GM21515 (cell line): ENCODE measurements at regions not wholly inside any gene's neighbourhood (a gene's known extent, or its start where the extent isn't known, plus 50 kb on each side); places are given as distances from the start of the nearest gene placed in this dataset.

Experiments
- ATAC-seq: cut with Tn5 transposase; IDR thresholded peaks from one replicate; pipeline ENCODE4 v1.9.1; 2021; ENCODE audit not compliant: unreplicated experiment

- no peak for ATAC-seq
Measured at GRCh38 chr4:152236519-152237056, 299.3 kb downstream of the FBXW7 start.

DNA sequence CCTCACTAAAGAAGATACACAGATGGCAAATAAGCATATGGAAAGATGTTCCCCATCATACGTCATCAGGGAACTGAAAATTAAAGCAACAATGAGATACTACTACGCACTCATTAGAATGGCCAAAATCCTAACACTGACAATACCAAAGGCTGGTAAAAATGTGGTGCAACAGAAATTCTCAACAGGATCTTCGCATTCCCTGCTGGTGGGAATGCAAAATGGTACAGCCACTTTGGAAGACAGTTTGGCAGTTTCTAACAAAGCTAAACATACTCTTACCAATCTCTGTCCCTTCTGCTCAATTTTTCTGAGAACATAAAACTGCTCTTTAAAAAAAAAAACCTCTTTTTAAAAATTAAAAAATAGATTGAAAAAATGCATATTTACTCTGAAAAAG lies 300.2 kb downstream of the FBXW7 start:
- no peak for ATAC-seq

DNA sequence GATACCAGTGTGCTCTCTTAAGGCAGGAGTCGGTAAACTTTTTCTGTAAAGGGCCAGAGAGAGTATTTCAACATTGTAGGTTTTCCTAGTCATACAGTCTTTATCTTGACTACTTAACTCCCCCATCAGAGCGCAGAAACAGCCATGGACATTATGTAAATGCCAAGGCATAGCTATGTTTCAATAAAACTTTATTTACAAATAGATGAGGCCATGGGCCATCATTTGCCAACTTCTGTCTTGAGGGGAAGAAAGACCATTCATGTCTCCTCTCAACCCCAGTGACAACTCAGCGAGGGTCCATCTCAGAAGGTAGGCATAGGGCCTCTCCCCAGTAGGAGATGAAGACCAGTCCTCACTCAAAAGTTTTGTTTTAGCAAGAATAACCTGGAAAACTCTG lies 301.3 kb downstream of the FBXW7 start:
- ATAC-seq: no peak

- ATAC-seq: no peak
Measured at GRCh38 chr4:152232271-152232670, 303.6 kb downstream of the FBXW7 start.

DNA sequence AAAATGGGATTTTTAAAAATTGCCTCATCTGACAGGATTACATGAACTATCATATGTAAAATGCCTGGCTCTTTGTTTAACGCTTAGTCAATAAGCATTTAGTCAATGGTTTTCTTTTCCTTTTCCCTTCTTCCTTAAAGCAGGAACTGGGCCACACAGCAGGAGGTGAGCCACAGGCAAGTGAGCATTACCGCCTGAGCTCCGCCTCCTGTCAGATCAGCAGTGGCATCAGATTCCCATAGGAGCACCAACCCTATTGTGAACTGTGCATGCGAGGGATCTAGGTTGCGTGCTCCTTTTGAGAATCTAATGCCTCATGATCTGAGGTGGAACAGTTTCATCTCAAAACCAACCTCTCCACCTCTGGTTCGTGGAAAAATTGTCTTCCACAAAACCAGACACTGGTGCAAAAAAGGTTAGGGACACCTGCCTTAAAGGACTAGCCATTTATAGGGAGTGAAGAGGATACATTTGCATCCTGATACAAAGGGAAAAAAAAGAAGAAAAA lies 306.1 kb downstream of the FBXW7 start:
- ATAC-seq: no peak

DNA sequence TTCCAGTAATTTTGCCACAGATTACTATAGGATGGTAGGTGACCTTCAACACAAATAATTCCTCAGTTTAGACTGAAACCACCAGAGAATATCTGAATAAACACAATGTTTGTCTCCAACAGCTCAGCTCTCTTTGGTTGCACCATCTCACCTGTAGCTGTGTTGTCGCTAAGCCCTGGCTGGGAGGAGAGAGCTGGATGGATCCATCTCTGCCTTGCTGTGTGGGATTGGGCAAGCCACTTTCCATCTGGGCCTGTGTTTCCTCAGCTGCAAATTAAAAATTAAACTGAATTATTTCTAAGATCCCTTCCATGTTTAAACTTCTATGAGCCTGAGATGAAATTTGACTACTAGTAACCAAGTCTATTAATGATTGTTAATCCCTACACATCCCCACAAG lies 310.2 kb downstream of the FBXW7 start:
- ATAC-seq: no peak

GRCh38 chr4:152224721-152225420 lies 311.0 kb downstream of the FBXW7 start:
- ATAC-seq: no peak

DNA sequence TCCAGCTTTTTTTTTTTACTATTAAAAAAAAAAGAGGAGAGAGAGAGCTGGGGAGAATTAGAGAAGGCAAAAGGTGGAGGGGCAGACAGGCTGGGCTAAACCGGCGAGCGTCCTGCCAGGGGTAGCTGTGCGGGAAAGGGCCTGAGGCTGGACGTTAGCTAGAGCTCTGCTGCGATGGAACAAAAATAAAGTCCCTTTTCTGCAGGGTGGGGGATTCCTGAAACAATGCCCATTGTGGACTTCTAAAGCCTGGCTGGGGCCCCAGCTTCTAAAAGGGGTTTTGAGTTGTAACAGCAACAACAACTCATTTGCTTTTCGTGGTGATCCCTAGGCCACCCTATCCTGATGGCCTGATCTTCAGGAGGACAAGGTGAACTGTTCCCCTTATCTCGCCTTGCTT lies 311.7 kb downstream of the FBXW7 start:
- ATAC-seq: no peak

GRCh38 chr4:152223600-152223999 lies 312.3 kb downstream of the FBXW7 start:
- ATAC-seq: no peak

GRCh38 chr4:152221816-152222516 lies 313.9 kb downstream of the FBXW7 start:
- ATAC-seq: no peak

- no peak for ATAC-seq
Measured at GRCh38 chr4:152220201-152220666, 315.7 kb downstream of the FBXW7 start.

- no peak for ATAC-seq
Measured at GRCh38 chr4:152218576-152218975, 317.3 kb downstream of the FBXW7 start.

DNA sequence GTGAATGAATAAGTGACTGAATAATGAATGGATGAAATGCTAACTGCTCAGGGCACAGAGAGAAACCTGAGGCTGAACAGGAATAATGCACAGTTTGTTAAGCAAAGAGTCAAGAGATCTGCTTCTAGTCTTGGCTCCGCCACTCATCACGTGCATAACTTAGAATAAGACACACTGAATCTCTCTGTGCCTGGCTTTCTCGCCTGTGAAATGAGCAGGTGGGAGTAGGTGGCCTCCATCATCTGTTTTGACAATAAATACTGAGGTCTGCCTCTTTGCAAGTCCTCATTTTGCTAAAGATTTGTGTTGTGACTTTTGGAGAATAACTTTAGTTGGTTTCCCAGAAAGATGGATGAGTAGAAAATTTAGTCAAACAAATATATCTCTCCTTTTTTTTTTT lies 318.0 kb downstream of the FBXW7 start:
- no peak for ATAC-seq

DNA sequence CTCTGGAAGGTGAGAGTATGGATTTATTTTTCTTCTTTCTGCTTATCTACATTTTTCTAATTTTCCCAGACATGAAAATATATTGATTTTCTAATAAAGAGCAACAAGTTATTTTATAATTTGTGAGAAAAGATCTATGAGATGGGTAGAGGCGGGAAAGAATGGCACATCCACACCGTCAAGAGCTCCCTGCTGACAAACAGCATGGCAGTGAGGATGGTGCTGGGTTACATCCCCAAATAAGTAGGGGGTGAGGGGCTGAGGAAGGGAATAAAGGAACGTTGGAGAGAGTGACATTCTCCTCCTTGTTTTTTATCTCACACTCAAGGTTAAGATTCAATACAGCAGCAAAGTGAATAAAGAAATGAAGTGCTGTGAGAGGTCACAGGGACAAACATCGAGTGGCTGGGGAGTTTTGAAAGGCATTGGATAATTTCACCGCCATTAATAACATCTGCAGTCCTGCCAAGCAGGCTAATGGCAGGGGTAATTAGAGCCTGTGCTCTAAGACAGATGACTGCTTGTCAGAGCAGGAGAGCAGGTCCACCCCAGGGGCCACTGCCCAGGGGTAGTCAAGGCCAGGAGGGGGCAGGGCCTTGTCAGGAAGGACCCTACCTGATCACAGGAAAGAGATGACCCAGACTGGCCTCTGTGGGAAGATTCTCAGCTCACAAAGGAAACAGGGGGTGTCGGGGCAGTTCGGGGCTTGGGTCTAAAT lies 323.8 kb downstream of the FBXW7 start:
- ATAC-seq: no peak

GRCh38 chr4:152209772-152210493 lies 326.0 kb downstream of the FBXW7 start:
- ATAC-seq: no peak

DNA sequence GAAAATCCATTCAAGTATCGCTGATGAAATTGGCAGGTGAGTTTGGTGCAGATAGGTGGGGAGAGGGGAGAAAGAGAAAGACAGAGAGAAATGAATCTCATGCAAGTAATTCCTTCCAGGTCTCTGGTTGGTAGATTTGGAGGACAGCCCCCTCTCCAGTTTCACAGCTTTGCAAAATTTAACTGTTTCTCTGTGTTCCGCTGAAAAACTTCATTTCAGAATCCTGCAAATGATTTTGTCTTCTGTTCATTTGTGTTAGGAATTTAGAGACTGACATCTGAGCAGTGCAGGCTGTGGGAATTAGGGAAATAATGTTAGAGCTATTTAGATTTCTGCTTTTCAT lies 328.5 kb downstream of the FBXW7 start:
- no peak for ATAC-seq

GRCh38 chr4:152206646-152207377 lies 329.1 kb downstream of the FBXW7 start:
- ATAC-seq: no peak

DNA sequence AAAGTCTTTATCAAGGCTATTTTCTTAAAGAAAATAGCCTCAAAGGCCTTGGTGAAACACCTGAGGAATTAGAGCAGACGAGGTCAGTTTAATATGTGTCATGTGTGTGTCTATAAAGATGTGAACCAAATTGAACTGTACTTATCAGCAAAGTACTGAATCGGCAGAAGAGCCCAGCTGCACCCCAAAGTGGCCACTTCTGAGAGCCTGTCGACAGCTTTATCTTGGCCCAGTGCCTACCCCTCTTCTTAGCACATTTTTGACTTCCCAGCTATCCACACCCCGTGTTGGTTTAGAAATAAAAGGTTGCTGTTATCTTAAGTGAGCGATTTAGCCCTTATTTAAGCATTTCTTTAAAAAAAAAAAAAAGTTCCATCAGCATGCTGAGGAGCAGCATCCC lies 329.7 kb downstream of the FBXW7 start:
- ATAC-seq: no peak

DNA sequence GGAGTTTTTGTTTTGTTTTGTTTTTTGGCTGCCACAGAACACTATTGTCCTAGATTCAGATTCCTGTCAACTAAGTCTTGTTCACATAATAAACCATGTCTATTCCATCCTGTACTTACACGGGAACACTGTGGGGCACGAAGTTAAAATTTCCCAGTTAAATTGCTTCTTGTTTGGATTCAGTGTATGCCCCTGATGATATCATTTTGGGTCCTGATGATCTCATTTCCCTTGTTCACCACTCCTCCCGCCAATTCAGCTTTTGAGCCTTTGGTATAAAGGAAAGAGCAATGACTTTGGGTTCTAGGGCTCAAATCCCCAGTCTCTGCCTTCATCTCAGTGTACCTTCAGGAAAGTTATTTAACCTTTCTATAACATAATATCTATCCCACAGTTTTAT lies 333.5 kb downstream of the FBXW7 start:
- no peak for ATAC-seq
